ENCODE measurements at regions not wholly inside any gene's neighbourhood (a gene's known extent, or its start where the extent isn't known, plus 50 kb on each side); places are given as distances from the start of the nearest gene placed in this dataset.

GRCh38 chr1:43044572-43045361 lies 86.1 kb upstream of the SLC2A1 start:
- DNase-seq = no peak
- H3K9me3 ChIP-seq (ENCODE audit: low read length) = no peaks in the 10 kb centered on the region
- no peak overlapping the region for H3K4me3 ChIP-seq (ENCODE audit: low read length)
- Mint-ChIP-seq H3K4me3 (no peak overlapping the region), H3K9me3 (no peaks in the 10 kb centered on the region), H3K4me1 (peaks cover 0 to 3% (median 3%) of the 10 kb centered on the region in 3 donors), H3K27ac (no peak overlapping the region), H3K36me3 (no peaks in the 10 kb centered on the region), H3K27me3 (no peaks in the 10 kb centered on the region)
- no peaks in the 10 kb centered on the region for H3K27me3 ChIP-seq (ENCODE audit: insufficient read depth, low read length, poor library complexity, severe bottlenecking)
- H3K36me3 ChIP-seq (ENCODE audit: insufficient read depth, low read length) = no peaks in the 10 kb centered on the region
- ChIA-PET POLR2A (no interaction called here), CTCF (interaction anchor here (2.1 kb wide), 1 partner anchor 29 kb away, joined by 6 read pairs; no protein-coding TSS in a partner anchor)
- no peak overlapping the region for H3K27ac ChIP-seq (ENCODE audit: low read depth, low read length)
- H3K4me1 ChIP-seq (ENCODE audit: insufficient read depth, low read length) = peaks cover 10% of the 10 kb centered on the region

DNA sequence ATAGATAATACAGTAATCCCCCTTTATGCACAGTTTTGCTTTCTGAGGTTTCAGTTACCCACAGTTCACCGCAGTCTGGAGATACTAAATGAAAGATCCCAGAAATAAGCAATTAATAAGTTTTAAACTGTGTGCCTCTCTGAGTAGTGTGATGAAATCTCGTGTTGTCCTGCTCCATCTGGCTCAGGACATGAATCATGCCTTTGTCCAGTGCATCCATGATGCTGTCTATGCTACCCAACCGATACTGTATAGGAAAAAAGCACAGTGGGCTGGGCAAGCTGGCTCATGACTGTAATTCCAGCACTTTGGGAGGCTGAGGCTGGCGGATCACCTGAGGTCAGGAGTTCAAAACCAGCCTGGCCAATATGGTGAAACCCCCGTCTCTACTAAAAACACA lies 85.0 kb upstream of the SLC2A1 start:
- Mint-ChIP-seq H3K27ac (no peak overlapping the region), H3K9me3 (no peaks in the 10 kb centered on the region), H3K4me1 (peaks cover 0 to 3% (median 3%) of the 10 kb centered on the region in 3 donors), H3K27me3 (no peaks in the 10 kb centered on the region), H3K4me3 (no peak overlapping the region), H3K36me3 (no peaks in the 10 kb centered on the region)
- Histone ChIP-seq H3K27me3 (ENCODE audit: insufficient read depth, low read length, poor library complexity, severe bottlenecking) (no peaks in the 10 kb centered on the region), H3K4me3 (ENCODE audit: low read length) (no peak overlapping the region), H3K4me1 (ENCODE audit: insufficient read depth, low read length) (peaks cover 6% of the 10 kb centered on the region), H3K9me3 (ENCODE audit: low read length) (no peaks in the 10 kb centered on the region), H3K27ac (ENCODE audit: low read depth, low read length) (no peak overlapping the region), H3K36me3 (ENCODE audit: insufficient read depth, low read length) (no peaks in the 10 kb centered on the region)
- POLR2A ChIA-PET = no interaction called here
- CTCF ChIA-PET = interaction anchor here (1.6 kb wide), 1 partner anchor 9 kb away, joined by 3 read pairs; no protein-coding TSS in a partner anchor
- no peak for DNase-seq

- Histone ChIP-seq H3K4me3 (ENCODE audit: low read length) (no peak overlapping the region), H3K27me3 (ENCODE audit: insufficient read depth, low read length, poor library complexity, severe bottlenecking) (no peaks in the 10 kb centered on the region), H3K27ac (ENCODE audit: low read depth, low read length) (no peak overlapping the region), H3K9me3 (ENCODE audit: low read length) (no peaks in the 10 kb centered on the region), H3K4me1 (ENCODE audit: insufficient read depth, low read length) (peaks cover 6% of the 10 kb centered on the region), H3K36me3 (ENCODE audit: insufficient read depth, low read length) (no peaks in the 10 kb centered on the region)
- no peaks in the 10 kb centered on the region for H3K9me3 Mint-ChIP-seq
- ChIA-PET POLR2A (no interaction called here), CTCF (interaction anchor here (1.1 to 1.6 kb wide), 4 partner anchors 9 to 129 kb away, joined by 3 to 5 read pairs (median 3); no protein-coding TSS in a partner anchor)
- H3K4me1 Mint-ChIP-seq = peaks cover 0 to 3% (median 3%) of the 10 kb centered on the region in 3 donors
- no peak overlapping the region for H3K4me3 Mint-ChIP-seq
- no peaks in the 10 kb centered on the region for H3K36me3 Mint-ChIP-seq
- H3K27ac Mint-ChIP-seq = peak overlapping the region in 1 of 8 donors; percentile 44
- no peaks in the 10 kb centered on the region for H3K27me3 Mint-ChIP-seq
- no peak for DNase-seq
Measured at GRCh38 chr1:43042773-43043457, 84.2 kb upstream of the SLC2A1 start.

GRCh38 chr1:43042127-43042526 lies 83.5 kb upstream of the SLC2A1 start:
- H3K4me3 Mint-ChIP-seq = no peak overlapping the region
- no peak overlapping the region for H3K27ac Mint-ChIP-seq
- Histone ChIP-seq H3K4me3 (ENCODE audit: low read length) (no peak overlapping the region), H3K9me3 (ENCODE audit: low read length) (no peaks in the 10 kb centered on the region), H3K27me3 (ENCODE audit: insufficient read depth, low read length, poor library complexity, severe bottlenecking) (no peaks in the 10 kb centered on the region), H3K27ac (ENCODE audit: low read depth, low read length) (no peak overlapping the region), H3K4me1 (ENCODE audit: insufficient read depth, low read length) (peaks cover 6% of the 10 kb centered on the region), H3K36me3 (ENCODE audit: insufficient read depth, low read length) (no peaks in the 10 kb centered on the region)
- CTCF ChIA-PET = interaction anchor here (1.1 to 1.5 kb wide), 4 partner anchors 9 to 128 kb away, joined by 3 to 6 read pairs (median 4); no protein-coding TSS in a partner anchor
- no peaks in the 10 kb centered on the region for H3K27me3 Mint-ChIP-seq
- no peaks in the 10 kb centered on the region for H3K36me3 Mint-ChIP-seq
- no peaks in the 10 kb centered on the region for H3K9me3 Mint-ChIP-seq
- DNase-seq = no peak
- H3K4me1 Mint-ChIP-seq = peaks cover under 1 to 7% (median 3%) of the 10 kb centered on the region in 3 donors
- POLR2A ChIA-PET = no interaction called here

DNA sequence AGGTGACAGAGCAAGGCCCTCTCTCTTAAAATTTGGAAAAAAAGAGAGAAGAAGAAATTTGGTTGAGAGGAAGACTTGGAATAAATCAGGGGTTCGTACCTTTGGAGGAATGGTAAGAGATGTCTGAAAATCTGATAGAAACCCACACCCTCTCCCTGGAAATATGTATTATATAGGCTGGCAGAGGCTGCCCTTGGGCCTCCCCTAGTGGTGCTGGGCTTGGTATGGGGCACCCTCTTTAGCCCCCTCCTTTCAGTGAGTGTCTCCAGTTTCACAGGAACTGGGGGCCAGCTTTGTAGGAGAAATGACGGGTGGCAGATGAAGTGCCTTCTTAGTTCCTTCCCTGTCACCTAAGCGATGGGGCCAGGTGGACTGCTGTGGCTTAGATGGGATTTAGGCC lies 82.9 kb upstream of the SLC2A1 start:
- no peaks in the 10 kb centered on the region for H3K9me3 ChIP-seq (ENCODE audit: low read length)
- H3K27me3 ChIP-seq (ENCODE audit: insufficient read depth, low read length, poor library complexity, severe bottlenecking) = no peaks in the 10 kb centered on the region
- H3K27ac ChIP-seq (ENCODE audit: low read depth, low read length) = no peak overlapping the region
- H3K36me3 Mint-ChIP-seq = no peaks in the 10 kb centered on the region
- H3K4me3 Mint-ChIP-seq = no peak overlapping the region
- H3K36me3 ChIP-seq (ENCODE audit: insufficient read depth, low read length) = no peaks in the 10 kb centered on the region
- H3K27me3 Mint-ChIP-seq = no peaks in the 10 kb centered on the region
- peaks cover 6 to 12% (median 6%) of the 10 kb centered on the region in 3 donors for H3K4me1 Mint-ChIP-seq
- H3K4me3 ChIP-seq (ENCODE audit: low read length) = no peak overlapping the region
- ChIA-PET POLR2A (no interaction called here), CTCF (interaction anchor here (1.2 to 1.5 kb wide), 3 partner anchors 8 to 118 kb away, joined by 3 to 6 read pairs (median 5); no protein-coding TSS in a partner anchor)
- H3K9me3 Mint-ChIP-seq = no peaks in the 10 kb centered on the region
- no peak for DNase-seq
- H3K4me1 ChIP-seq (ENCODE audit: insufficient read depth, low read length) = peaks cover 6% of the 10 kb centered on the region
- H3K27ac Mint-ChIP-seq = peak overlapping the region in 1 of 8 donors; percentile 94

GRCh38 chr1:43039228-43040055 lies 80.8 kb upstream of the SLC2A1 start:
- no peaks in the 10 kb centered on the region for H3K36me3 ChIP-seq (ENCODE audit: insufficient read depth, low read length)
- H3K27me3 ChIP-seq (ENCODE audit: insufficient read depth, low read length, poor library complexity, severe bottlenecking) = no peaks in the 10 kb centered on the region
- peaks cover 21% of the 10 kb centered on the region for H3K4me1 ChIP-seq (ENCODE audit: insufficient read depth, low read length)
- no peaks in the 10 kb centered on the region for H3K27me3 Mint-ChIP-seq
- H3K36me3 Mint-ChIP-seq = no peaks in the 10 kb centered on the region
- H3K9me3 Mint-ChIP-seq = no peaks in the 10 kb centered on the region
- no peak overlapping the region for H3K27ac Mint-ChIP-seq
- no peak overlapping the region for H3K27ac ChIP-seq (ENCODE audit: low read depth, low read length)
- no peaks in the 10 kb centered on the region for H3K9me3 ChIP-seq (ENCODE audit: low read length)
- H3K4me3 ChIP-seq (ENCODE audit: low read length) = no peak overlapping the region
- DNase-seq = no peak
- CTCF ChIA-PET = no interaction called here
- peaks cover 13 to 23% (median 16%) of the 10 kb centered on the region in 3 donors for H3K4me1 Mint-ChIP-seq
- H3K4me3 Mint-ChIP-seq = no peak overlapping the region
- POLR2A ChIA-PET = no interaction called here

- Mint-ChIP-seq H3K36me3 (no peaks in the 10 kb centered on the region), H3K27me3 (no peaks in the 10 kb centered on the region), H3K4me3 (no peak overlapping the region), H3K9me3 (no peaks in the 10 kb centered on the region), H3K4me1 (peaks cover 18 to 28% (median 18%) of the 10 kb centered on the region in 3 donors), H3K27ac (peak overlapping the region in 1 of 8 donors; percentile 19)
- Histone ChIP-seq H3K4me1 (ENCODE audit: insufficient read depth, low read length) (peaks cover 26% of the 10 kb centered on the region), H3K9me3 (ENCODE audit: low read length) (no peaks in the 10 kb centered on the region), H3K27me3 (ENCODE audit: insufficient read depth, low read length, poor library complexity, severe bottlenecking) (no peaks in the 10 kb centered on the region), H3K27ac (ENCODE audit: low read depth, low read length) (no peak overlapping the region), H3K36me3 (ENCODE audit: insufficient read depth, low read length) (no peaks in the 10 kb centered on the region), H3K4me3 (ENCODE audit: low read length) (no peak overlapping the region)
- POLR2A ChIA-PET = no interaction called here
- CTCF ChIA-PET = no interaction called here
- no peak for DNase-seq
Measured at GRCh38 chr1:43038232-43038935, 79.7 kb upstream of the SLC2A1 start.

Measured in CD8-positive, alpha-beta memory T cell (primary cell).